Naive B cell (primary cell): ENCODE measurements at regions not wholly inside any gene's neighbourhood (a gene's known extent, or its start where the extent isn't known, plus 50 kb on each side); places are given as distances from the start of the nearest gene placed in this dataset.
A peak's percentile ranks its signal among the peaks of the same experiment; 100 is the strongest.

Source experiments
- ATAC-seq, 2 donors: fragments of 150-1000 bp; cut with Tn5 transposase; 2 replicates each; pipeline ENCODE4 v1.10.0; 2021; ENCODE audit warnings: low read depth in 2 of 2, mild to moderate bottlenecking in 2 of 2, moderate library complexity in 2 of 2
- DNase-seq: peaks from one replicate; pipeline ENCODE4 v3.0.0; 2022
- H3K27ac Mint-ChIP-seq, 6 donors: one replicate each; pipeline ENCODE4 v1.8.0; 2020 to 2022; ENCODE audit warnings: mild to moderate bottlenecking in 6 of 6, mixed read lengths in 6 of 6, moderate library complexity in 5 of 6, inconsistent platforms in 2 of 6
- H3K27me3 Mint-ChIP-seq, 3 donors: one replicate each; pipeline ENCODE4 v1.8.0; 2021 to 2022; ENCODE audit warnings: mixed read lengths in 3 of 3, mild to moderate bottlenecking in 1 of 3
- H3K36me3 Mint-ChIP-seq, 2 donors: one replicate each; pipeline ENCODE4 v1.8.0; 2020 to 2022; ENCODE audit warnings: mixed read lengths in 2 of 2, inconsistent platforms in 1 of 2, mild to moderate bottlenecking in 1 of 2
- H3K4me1 Mint-ChIP-seq, 3 donors: one replicate each; pipeline ENCODE4 v1.8.0; 2020 to 2022; ENCODE audit warnings: mixed read lengths in 3 of 3, inconsistent platforms in 1 of 3, mild to moderate bottlenecking in 1 of 3, moderate library complexity in 1 of 3
- H3K4me3 Mint-ChIP-seq, 8 donors: one replicate each; pipeline ENCODE4 v1.8.0; 2020 to 2022; ENCODE audit warnings: mild to moderate bottlenecking in 8 of 8, mixed read lengths in 8 of 8, moderate library complexity in 8 of 8, inconsistent platforms in 2 of 8
- H3K9me3 Mint-ChIP-seq, 7 donors: one replicate each; pipeline ENCODE4 v1.8.0; 2020 to 2022; ENCODE audit warnings: mixed read lengths in 7 of 7, mild to moderate bottlenecking in 5 of 7, inconsistent platforms in 2 of 7, moderate library complexity in 1 of 7

DNA sequence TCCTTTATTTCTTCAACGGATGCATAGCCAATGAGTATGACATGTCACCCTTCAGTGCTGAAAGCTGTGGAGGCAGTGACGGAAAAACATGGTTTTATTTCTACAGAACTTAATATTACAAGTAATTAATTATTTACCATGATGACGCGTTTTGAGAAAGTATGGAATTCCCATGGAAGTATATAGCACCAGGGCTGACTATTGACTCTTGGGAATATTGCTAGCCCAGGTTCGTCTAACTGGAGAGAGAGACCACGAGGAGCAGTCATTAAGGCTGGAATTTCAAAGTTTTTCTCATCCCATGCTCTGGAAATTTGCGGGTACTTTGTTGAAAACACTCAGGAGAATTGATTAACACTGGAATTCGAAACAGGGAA lies 155.2 kb upstream of the PRSS16 start:
- H3K9me3 Mint-ChIP-seq, result peaks cover under 1 to 26% (median 14%) of the 10 kb centered on the region in 7 donors
- peak overlapping the region in 4 of 8 donors; percentile 29 to 77 (median 60) for H3K4me3 Mint-ChIP-seq
- H3K36me3 Mint-ChIP-seq, result peaks cover 11 to 15% of the 10 kb centered on the region in 2 donors
- ATAC-seq (no peak), DNase-seq (no peak)
- no peak overlapping the region for H3K27ac Mint-ChIP-seq
- H3K4me1 Mint-ChIP-seq, result peaks cover 14 to 18% (median 16%) of the 10 kb centered on the region in 3 donors
- peaks cover 60 to 89% (median 87%) of the 10 kb centered on the region in 3 donors for H3K27me3 Mint-ChIP-seq

DNA sequence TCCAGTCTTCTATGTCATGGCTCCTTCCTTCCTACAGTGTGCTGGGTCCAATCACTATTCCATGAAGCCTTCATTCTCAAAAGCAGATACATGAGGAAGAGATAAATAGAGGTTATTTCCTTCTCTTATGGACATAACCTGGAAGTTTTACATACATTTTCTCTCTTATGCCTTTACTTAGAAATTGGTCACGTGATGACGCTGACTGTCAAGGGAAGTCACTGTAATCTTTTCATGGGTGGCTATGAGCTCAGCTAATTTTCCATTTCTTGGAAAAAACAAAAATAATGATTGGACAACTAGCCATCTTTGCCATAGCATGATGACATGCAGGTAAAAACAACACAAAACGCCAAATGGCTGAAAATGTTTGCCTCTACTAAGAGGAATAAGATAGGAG lies 151.6 kb upstream of the PRSS16 start:
- peaks cover 4 to 37% (median 20%) of the 10 kb centered on the region in 7 donors for H3K9me3 Mint-ChIP-seq
- H3K27ac Mint-ChIP-seq, result no peak overlapping the region
- peak overlapping the region in 1 of 8 donors; percentile 75 for H3K4me3 Mint-ChIP-seq
- H3K36me3 Mint-ChIP-seq, result peaks cover 3 to 19% of the 10 kb centered on the region in 2 donors
- peaks cover 52 to 73% (median 63%) of the 10 kb centered on the region in 3 donors for H3K27me3 Mint-ChIP-seq
- DNase-seq (no peak), ATAC-seq (no peak)
- peaks cover 18 to 22% (median 20%) of the 10 kb centered on the region in 3 donors for H3K4me1 Mint-ChIP-seq

DNA sequence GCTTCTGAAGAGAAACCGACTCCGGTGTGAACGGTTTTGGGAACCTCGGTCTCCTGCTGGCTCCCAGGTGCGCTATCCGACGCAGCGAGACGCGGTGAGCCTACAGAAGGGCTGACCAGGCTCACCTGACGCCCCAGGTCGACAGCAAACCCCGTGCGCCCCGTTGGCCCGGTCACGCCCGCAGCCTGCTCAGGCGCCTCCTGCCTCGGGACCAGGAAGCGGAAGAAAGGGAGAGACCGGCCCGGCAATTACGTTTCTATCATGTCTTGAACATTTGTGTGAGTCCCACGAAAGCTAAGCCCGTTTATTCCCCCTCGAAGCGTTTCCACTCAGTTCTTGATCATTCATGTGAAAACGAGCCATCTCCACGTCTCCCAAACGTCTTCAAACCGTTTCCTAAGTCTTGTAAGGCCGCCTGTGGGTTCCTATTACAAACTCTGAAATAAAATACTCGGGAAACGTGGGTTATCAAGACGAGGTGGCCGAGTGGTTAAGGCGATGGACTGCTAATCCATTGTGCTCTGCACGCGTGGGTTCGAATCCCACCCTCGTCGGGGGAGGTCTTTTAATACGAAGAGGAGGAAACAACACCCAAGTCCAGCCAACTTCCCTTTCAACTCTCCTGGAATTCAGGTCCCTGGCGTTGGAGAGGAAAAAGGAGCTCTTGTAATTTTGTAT lies 150.5 kb upstream of the PRSS16 start:
- H3K9me3 Mint-ChIP-seq, result peaks cover 4 to 32% (median 18%) of the 10 kb centered on the region in 7 donors
- H3K4me1 Mint-ChIP-seq, result peaks cover 14 to 18% (median 17%) of the 10 kb centered on the region in 3 donors
- peaks cover 3 to 19% of the 10 kb centered on the region in 2 donors for H3K36me3 Mint-ChIP-seq
- ATAC-seq (peak in 1 of 2 donors; percentile 23), DNase-seq (peak; percentile 10)
- peak overlapping the region; percentile 58 to 89 (median 80) for H3K4me3 Mint-ChIP-seq
- peaks cover 48 to 73% (median 58%) of the 10 kb centered on the region in 3 donors for H3K27me3 Mint-ChIP-seq
- H3K27ac Mint-ChIP-seq, result peak overlapping the region in 2 of 6 donors; percentile 7 to 61

DNA sequence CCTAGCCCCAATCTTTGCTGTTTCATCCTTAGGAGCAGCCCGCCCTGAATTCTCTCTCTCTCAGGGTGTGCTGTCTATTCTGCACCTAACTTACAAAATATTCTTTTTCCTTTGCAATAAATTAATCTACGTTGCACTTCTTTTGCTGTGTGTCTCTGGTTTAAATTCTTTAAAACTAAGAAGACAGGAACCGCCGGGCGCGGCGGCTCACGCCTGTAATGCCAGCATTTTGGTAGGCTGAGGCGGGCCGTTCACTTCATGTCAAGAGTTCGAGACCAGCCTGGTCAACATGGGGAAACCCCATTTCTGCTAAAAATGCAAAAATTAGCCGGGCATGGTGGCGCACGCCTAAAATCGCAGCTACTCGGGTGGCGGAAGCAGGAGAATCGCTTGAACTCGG lies 148.5 kb upstream of the PRSS16 start:
- ATAC-seq (no peak), DNase-seq (no peak)
- peaks cover 12 to 15% (median 14%) of the 10 kb centered on the region in 3 donors for H3K4me1 Mint-ChIP-seq
- H3K9me3 Mint-ChIP-seq, result peaks cover 4 to 27% (median 12%) of the 10 kb centered on the region in 7 donors
- H3K27ac Mint-ChIP-seq, result no peak overlapping the region
- peaks cover 43 to 67% (median 51%) of the 10 kb centered on the region in 3 donors for H3K27me3 Mint-ChIP-seq
- H3K4me3 Mint-ChIP-seq, result peak overlapping the region in 1 of 8 donors; percentile 57
- H3K36me3 Mint-ChIP-seq, result peaks cover 3 to 19% of the 10 kb centered on the region in 2 donors

DNA sequence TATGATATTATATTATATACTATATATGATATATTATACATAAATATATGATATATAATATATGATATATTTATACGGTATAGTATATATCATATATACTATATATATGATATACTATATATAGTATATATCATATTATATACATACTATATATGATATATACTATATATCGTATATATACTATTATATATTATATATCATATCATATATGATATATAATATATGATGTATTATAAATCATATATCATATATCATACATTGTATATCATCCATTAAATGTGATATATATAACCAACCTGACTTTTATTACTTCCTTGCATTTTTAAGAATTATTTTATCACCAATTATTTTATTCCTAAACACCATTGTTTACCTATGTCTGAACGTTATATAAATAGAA lies 146.6 kb upstream of the PRSS16 start:
- no peak for DNase-seq
- no peak overlapping the region for H3K4me3 Mint-ChIP-seq
- H3K27me3 Mint-ChIP-seq, result peaks cover 38 to 51% (median 43%) of the 10 kb centered on the region in 3 donors
- peaks cover 2 to 22% (median 10%) of the 10 kb centered on the region in 7 donors for H3K9me3 Mint-ChIP-seq
- no peak overlapping the region for H3K27ac Mint-ChIP-seq
- ATAC-seq, result no peak
- H3K36me3 Mint-ChIP-seq, result peaks cover 3 to 19% of the 10 kb centered on the region in 2 donors
- peaks cover 12 to 15% (median 14%) of the 10 kb centered on the region in 3 donors for H3K4me1 Mint-ChIP-seq

DNA sequence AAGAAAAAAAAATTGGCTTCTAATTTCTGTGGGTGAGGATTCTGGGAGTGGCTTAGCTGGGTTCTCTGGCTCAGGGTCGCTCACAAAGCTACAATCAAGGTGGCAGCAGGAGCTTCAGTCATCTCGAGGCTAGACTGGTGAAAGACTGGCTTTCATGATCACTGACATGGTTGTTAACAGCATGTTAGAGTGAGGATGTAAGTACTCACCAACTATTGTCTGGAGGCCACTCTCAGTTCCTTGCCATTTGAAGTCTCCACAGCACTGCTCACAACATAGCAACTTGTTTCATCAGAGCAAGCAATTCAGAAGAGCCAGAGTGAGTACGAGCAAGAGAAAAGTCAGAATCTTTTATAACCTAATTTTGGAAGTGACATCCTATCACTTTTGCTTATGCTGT lies 145.7 kb upstream of the PRSS16 start:
- Mint-ChIP-seq H3K27ac (no peak overlapping the region), H3K4me1 (peaks cover 8 to 9% (median 9%) of the 10 kb centered on the region in 3 donors), H3K9me3 (peaks cover 2 to 17% (median 8%) of the 10 kb centered on the region in 7 donors), H3K27me3 (peaks cover 29 to 49% (median 34%) of the 10 kb centered on the region in 3 donors), H3K36me3 (peaks cover 3 to 10% of the 10 kb centered on the region in 2 donors), H3K4me3 (no peak overlapping the region)
- DNase-seq, result no peak
- ATAC-seq, result no peak

DNA sequence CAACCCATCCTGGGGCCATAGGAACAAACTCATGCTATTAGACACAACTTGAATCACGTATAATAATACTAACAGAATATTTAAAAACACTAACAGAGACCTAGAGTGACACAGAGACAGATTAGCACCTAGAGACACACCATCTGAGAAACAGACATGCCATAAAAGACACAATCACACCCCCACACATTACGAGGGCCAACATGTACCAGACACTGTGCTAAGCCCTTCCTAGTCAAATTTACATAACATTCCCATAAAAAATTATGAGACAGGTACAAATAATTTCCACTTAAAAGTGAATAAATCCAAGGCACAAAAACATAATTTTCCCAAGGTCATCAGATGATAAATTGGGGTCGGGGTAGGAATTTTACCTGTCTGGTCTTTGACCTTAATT lies 141.1 kb upstream of the PRSS16 start:
- ATAC-seq, result no peak
- H3K27ac Mint-ChIP-seq, result peak overlapping the region in 1 of 6 donors; percentile 30
- H3K4me3 Mint-ChIP-seq, result no peak overlapping the region
- DNase-seq, result no peak
- H3K27me3 Mint-ChIP-seq, result peaks cover 19 to 32% (median 28%) of the 10 kb centered on the region in 3 donors
- peaks cover 0 to 11% (median 0%) of the 10 kb centered on the region in 7 donors for H3K9me3 Mint-ChIP-seq
- no peaks in the 10 kb centered on the region for H3K4me1 Mint-ChIP-seq
- no peaks in the 10 kb centered on the region for H3K36me3 Mint-ChIP-seq

DNA sequence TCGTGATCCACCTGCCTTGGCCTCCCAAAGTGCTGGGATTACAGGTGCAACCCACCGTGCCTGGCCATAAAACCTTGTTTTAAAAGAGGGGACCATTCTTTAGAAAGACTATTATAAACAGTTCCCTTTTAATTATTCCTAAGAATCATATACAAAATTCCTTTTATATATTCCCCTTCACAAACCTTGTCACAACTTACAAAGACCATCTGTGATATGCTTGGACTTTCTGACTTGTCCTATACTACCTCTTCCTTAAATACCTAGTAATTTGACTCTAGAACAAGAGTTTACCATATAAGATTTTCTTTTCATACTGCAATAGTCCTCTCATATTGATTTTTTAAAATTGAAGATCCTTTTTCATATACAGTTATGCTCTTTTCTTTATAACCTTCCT lies 135.8 kb upstream of the PRSS16 start:
- H3K36me3 Mint-ChIP-seq, result peaks cover 6 to 19% of the 10 kb centered on the region in 2 donors
- H3K4me1 Mint-ChIP-seq, result no peaks in the 10 kb centered on the region
- peak overlapping the region in 1 of 8 donors; percentile 35 for H3K4me3 Mint-ChIP-seq
- peaks cover 5 to 23% (median 15%) of the 10 kb centered on the region in 7 donors for H3K9me3 Mint-ChIP-seq
- H3K27me3 Mint-ChIP-seq, result peaks cover 18 to 42% (median 37%) of the 10 kb centered on the region in 3 donors
- ATAC-seq (no peak), DNase-seq (no peak)
- H3K27ac Mint-ChIP-seq, result no peak overlapping the region

DNA sequence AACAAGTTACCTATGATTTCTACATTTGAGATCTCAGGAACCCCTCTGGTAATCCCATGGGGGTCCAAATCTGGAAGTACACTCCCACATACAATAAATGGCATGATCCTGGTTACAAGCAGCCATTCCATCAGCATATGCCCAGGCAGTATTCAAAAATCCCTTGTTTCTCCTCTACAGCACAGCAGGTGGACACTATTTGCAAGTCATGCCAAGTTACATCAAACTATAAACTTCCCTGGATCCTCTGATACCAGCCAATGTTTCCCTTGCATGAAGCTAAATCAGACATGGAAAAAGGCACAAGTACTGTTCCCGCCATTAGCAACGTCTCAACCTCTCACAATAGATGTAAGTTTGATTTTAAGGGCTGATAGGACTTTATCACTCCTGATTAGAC lies 134.5 kb upstream of the PRSS16 start:
- Mint-ChIP-seq H3K4me1 (no peaks in the 10 kb centered on the region), H3K4me3 (no peak overlapping the region), H3K27me3 (peaks cover 13 to 39% (median 34%) of the 10 kb centered on the region in 3 donors), H3K9me3 (peaks cover 5 to 24% (median 15%) of the 10 kb centered on the region in 7 donors), H3K36me3 (peaks cover 6 to 19% of the 10 kb centered on the region in 2 donors), H3K27ac (no peak overlapping the region)
- ATAC-seq (no peak), DNase-seq (no peak)

DNA sequence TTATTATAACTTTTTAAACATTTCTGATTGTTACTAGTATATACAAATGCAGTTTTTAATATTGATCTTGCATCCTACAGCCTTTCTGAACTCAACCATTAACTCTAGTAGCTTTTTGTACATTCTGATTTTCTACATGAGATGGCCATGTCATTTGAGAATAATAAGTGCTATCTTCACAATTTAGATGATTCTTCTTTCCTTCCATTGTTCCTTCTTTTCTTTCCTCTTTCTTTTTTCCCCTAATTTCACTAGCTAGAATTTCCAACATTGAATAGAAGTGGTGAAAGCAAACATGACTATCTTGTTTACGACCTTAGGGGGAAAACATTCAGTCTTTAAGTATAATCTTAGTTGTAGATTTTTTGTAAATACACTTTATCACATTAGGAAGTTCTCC lies 128.2 kb upstream of the PRSS16 start:
- H3K27ac Mint-ChIP-seq, result peak overlapping the region in 1 of 6 donors; percentile 28

DNA sequence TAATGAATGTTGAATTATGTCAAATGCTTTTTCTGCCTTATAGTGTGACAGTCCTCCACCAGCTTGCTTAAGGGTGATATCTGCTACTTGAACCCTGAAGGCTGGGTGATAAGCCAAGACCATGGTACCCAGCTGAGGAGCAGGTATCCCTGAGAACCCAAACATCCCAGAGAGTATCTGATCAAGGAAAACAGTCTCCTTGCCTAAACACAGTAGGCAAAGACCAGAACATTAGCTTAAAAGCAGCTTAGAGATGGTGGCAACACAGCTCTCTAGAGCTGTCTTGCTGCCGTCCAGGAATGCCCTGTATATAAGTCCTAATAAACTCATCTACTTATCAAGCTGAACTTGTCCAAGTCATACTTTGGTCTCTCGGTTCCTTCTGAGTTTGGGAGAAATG lies 127.7 kb upstream of the PRSS16 start:
- H3K4me1 Mint-ChIP-seq, result no peaks in the 10 kb centered on the region
- peaks cover 2 to 12% (median 9%) of the 10 kb centered on the region in 3 donors for H3K27me3 Mint-ChIP-seq
- peaks cover 0 to 3% (median 0%) of the 10 kb centered on the region in 7 donors for H3K9me3 Mint-ChIP-seq
- H3K4me3 Mint-ChIP-seq, result no peak overlapping the region
- DNase-seq (no peak), ATAC-seq (no peak)
- H3K27ac Mint-ChIP-seq, result no peak overlapping the region
- H3K36me3 Mint-ChIP-seq, result peaks cover 0 to 4% of the 10 kb centered on the region in 2 donors

More for the DNA sequence above, 128.2 kb upstream of the PRSS16 start:
- Mint-ChIP-seq H3K27me3 (peaks cover 5 to 16% (median 13%) of the 10 kb centered on the region in 3 donors), H3K4me1 (no peaks in the 10 kb centered on the region), H3K9me3 (peaks cover 0 to 3% (median 0%) of the 10 kb centered on the region in 7 donors), H3K4me3 (no peak overlapping the region), H3K36me3 (peaks cover 0 to 3% of the 10 kb centered on the region in 2 donors)
- no peak for DNase-seq
- ATAC-seq, result no peak

DNA sequence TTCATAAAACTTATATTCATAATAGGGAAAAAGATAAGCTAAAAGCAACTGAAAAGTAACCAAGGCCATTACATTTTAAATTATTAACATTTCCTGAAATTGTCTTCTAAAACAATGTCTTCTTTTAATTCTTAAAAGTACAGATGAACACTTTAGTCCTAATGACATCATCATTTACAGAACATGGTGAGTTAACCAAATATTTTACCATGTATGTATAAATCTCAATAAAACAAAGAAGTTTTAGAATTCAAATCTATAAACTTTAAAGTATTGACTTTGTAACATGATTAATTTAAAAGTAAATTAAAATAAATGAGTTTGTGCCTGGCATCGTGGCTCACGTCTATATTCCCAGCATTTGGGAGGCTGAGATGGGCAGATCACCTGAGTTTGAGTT lies 125.9 kb upstream of the PRSS16 start:
- H3K4me3 Mint-ChIP-seq, result no peak overlapping the region
- H3K27me3 Mint-ChIP-seq, result no peaks in the 10 kb centered on the region
- no peak overlapping the region for H3K27ac Mint-ChIP-seq
- H3K9me3 Mint-ChIP-seq, result peaks cover 0 to 3% (median 0%) of the 10 kb centered on the region in 7 donors
- ATAC-seq (no peak), DNase-seq (no peak)
- H3K36me3 Mint-ChIP-seq, result peaks cover 0 to 4% of the 10 kb centered on the region in 2 donors
- H3K4me1 Mint-ChIP-seq, result peaks cover 0 to 7% (median 4%) of the 10 kb centered on the region in 3 donors

DNA sequence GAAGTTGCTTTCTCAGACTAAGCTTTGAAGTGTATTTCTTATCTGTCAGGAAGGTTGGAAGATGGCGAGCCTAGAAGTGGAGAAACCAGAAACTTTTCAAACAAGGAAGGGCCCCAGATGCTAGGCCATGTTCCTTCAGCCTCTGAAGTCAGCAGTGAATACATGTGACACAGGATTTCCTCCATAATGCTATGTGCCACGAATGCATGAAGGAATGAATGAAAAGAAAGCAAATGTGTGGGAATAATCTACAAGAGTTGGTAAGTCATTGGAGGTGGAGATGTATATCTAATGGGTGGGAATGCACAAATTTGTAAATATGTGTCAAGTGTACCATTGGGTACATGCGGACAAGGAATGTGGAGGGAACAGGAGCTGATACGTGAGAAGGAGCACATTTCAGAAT lies 123.2 kb upstream of the PRSS16 start:
- Mint-ChIP-seq H3K27me3 (no peaks in the 10 kb centered on the region), H3K27ac (no peak overlapping the region), H3K4me3 (no peak overlapping the region), H3K9me3 (no peaks in the 10 kb centered on the region), H3K4me1 (peaks cover 6 to 17% (median 7%) of the 10 kb centered on the region in 3 donors), H3K36me3 (peaks cover 0 to 4% of the 10 kb centered on the region in 2 donors)
- DNase-seq (no peak), ATAC-seq (no peak)
